GM12892 (cell line): ENCODE measurements at regions not wholly inside any gene's neighbourhood (a gene's known extent, or its start where the extent isn't known, plus 50 kb on each side); places are given as distances from the start of the nearest gene placed in this dataset.

ENCODE experiments used
- POLR2A ChIP-seq: IDR thresholded peaks from 2 replicates; pipeline ENCODE4 v1.6.1; 2011; ENCODE audit warnings: low read depth, low read length, control low read depth
- POLR2AphosphoS5 ChIP-seq: IDR thresholded peaks from 2 replicates; pipeline ENCODE4 v1.6.1; 2011; ENCODE audit warnings: low read depth, low read length, control low read depth
- TAF1 ChIP-seq: IDR thresholded peaks from 2 replicates; pipeline ENCODE4 v1.6.1; 2011; ENCODE audit warnings: low read depth, mild to moderate bottlenecking, control low read depth, low read length, borderline replicate concordance

DNA sequence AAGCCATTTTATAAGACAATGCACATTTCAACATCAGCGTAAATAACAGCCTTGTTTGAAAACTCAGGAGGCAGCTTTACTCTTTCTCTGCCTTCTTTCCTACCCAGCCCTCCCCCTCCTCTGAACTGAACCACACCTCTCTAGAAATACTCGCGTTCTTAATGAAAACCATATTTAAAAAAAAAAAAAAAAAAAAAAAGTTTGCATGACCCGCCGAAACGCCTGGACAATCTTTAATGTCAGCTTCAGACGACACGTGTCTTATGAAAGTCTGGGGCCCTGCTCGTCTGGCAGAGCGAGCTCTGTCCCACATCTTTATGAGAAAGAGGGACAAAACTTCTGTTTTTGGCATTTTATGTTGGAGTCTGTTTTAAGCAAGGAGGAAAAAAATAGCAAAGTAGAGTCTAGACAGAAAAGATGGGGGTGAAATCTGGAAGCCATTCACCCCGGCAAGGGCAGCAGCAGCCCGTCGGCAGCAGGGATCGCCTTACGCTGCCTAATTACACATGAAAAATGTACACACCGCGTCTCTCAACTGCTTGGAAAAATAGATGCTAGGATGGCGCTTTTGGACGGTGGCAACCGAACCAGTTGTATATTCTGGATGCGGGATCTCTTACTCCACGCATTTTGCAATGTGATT lies 130.4 kb upstream of the ETS2 start:
- TF ChIP-seq POLR2A (no peak), POLR2AphosphoS5 (no peak), TAF1 (no peak)
